ENCODE measurements at regions not wholly inside any gene's neighbourhood (a gene's known extent, or its start where the extent isn't known, plus 50 kb on each side); places are given as distances from the start of the nearest gene placed in this dataset.

DNA sequence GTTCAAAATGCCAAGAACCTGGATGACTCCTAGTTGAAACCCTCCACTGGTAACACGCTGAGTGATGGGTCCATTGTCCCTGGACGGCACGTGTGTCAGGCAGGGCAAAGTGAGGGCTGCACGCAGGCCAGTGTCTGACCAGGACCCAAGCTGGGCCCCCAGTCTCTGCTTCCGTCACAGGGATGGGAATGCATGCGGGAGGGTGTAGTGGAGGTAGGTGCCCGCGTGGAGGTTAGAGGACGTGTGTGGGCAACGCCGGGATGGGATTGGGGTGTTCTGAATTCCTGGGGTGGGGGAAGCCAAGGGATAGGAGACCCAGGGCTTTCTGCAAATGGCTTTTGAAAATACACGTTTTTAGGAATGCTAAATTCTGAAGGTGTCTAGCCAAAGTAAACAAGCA is 943.3 kb downstream of the BRD1 start:
- no peak overlapping the region for H3K27ac ChIP-seq
- TF ChIP-seq, protein P1, sequence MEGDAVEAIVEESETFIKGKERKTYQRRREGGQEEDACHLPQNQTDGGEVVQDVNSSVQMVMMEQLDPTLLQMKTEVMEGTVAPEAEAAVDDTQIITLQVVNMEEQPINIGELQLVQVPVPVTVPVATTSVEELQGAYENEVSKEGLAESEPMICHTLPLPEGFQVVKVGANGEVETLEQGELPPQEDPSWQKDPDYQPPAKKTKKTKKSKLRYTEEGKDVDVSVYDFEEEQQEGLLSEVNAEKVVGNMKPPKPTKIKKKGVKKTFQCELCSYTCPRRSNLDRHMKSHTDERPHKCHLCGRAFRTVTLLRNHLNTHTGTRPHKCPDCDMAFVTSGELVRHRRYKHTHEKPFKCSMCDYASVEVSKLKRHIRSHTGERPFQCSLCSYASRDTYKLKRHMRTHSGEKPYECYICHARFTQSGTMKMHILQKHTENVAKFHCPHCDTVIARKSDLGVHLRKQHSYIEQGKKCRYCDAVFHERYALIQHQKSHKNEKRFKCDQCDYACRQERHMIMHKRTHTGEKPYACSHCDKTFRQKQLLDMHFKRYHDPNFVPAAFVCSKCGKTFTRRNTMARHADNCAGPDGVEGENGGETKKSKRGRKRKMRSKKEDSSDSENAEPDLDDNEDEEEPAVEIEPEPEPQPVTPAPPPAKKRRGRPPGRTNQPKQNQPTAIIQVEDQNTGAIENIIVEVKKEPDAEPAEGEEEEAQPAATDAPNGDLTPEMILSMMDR (IDR thresholded peaks at IDR 0.05), result no peak
- no peak for DNase-seq (ENCODE audit: low spot score)
- H3K4me3 ChIP-seq, result no peak overlapping the region

DNA sequence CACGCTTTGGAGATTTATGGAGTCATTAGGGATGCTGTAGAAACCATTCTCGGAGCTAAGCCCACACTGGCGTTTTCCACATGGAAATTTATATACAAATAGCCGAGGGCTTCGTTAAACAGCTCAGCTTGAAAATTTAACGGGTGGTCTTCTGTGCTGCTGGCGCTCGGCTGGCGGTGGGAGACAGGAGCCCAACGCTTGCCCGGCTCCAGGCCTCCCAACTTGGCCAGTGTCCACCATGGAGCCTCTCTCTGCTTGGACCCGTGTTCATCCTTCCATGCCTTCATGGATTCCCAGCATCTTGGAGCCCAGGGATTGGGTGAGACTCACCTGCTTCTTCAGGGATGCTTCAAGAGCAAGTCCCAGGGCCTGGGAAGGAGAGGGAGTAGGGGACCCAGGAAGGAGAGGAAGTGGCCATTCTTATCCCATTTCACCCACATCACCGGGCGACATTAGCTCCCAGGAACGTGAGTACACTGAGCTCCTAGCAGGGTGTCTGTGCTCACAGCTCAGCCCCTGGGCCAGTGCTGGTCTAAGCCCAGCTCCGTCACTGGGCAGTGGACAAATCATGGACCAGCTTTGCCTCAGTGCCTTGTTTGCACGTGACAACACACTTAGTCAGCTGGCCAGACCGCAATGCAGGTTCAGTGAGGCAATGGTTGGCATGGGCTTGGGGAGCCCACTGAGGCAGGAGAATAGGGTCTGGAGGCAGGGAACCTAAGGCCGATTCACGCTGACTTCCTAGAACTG is 944.3 kb downstream of the BRD1 start:
- DNase-seq (ENCODE audit: low spot score), result no peak
- Histone ChIP-seq H3K4me3 (no peak overlapping the region), H3K27ac (no peak overlapping the region)
- TF ChIP-seq, protein P1 (IDR thresholded peaks at IDR 0.05), result no peak

DNA sequence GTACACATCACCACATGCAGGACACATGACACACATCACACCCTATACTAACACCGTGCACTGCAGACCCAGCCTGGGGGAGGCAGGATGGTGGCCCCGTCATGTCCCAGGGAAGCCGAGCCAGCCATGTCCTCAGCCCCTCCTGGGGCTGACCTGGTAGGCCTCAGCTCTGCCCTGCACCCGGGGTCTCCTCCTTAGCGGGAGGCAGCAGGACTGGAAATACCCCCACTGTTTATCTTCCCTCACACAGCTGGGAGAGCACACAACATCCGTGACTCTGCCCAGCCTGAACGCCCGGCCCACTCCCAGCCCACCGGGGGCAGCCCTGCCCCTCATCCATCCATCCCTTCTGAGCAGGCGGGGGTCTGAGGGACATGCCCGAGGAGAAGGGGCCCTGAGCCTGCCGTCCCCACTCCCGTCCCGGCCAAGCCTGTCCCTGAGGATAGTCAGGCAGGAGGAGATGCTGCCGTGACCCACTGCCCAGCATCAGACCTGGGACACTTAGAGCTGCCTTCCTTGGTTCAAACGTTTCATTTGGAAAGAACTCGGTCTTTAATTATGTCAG is 945.0 kb downstream of the BRD1 start:
- H3K4me3 ChIP-seq, result no peak overlapping the region
- no peak for DNase-seq (ENCODE audit: low spot score)
- TF ChIP-seq, protein P1 (IDR thresholded peaks at IDR 0.05), result no peak

GRCh38 chr22:48881326-48881980 is 946.2 kb downstream of the BRD1 start:
- TF ChIP-seq, protein P1 (IDR thresholded peaks at IDR 0.05), result no peak
- H3K27ac ChIP-seq, result no peak overlapping the region
- no peak overlapping the region for H3K4me3 ChIP-seq
- DNase-seq (ENCODE audit: low spot score), result no peak

More for the DNA sequence above, 945.0 kb downstream of the BRD1 start:
- no peak overlapping the region for H3K27ac ChIP-seq

DNA sequence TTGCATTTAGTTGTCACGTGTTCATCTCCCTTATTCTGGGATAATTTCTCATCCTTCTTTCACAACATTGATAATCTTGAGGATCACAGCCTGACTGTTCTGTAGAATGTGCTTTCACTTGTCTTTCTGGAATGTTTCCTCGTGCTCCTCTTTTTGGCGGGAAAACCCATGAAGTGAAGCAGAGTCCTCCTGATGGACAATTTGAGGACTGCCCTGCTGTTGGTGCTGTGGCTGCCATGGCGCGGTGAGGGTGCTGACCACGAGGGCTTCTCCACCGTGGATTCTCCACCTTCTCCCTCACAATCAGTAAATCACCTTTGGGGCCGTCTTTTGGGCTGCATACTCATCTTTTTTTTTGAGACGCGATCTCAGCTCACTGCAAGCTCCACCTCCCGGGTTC is 946.9 kb downstream of the BRD1 start:
- DNase-seq (ENCODE audit: low spot score), result no peak
- H3K4me3 ChIP-seq, result no peak overlapping the region
- no peak overlapping the region for H3K27ac ChIP-seq
- TF ChIP-seq, protein P1 (IDR thresholded peaks at IDR 0.05), result no peak

DNA sequence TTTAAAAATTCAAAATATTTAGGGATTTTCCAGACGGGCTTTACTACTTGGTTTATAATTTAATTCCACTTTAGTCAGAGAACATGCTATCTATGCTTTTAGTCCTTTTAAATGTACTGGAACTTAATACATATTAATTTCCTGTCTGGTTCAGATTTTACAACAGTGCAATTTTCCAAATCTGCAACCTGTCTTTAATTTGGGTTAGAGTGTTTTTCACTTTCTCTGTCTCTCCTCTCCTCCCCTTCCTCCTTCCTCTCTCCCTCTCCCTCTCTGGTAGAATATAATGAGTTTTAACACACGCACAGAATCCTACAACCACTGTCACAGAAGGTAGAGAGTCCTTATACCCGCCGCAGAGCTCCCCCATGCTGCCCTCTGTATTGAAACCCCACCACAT is 950.7 kb downstream of the BRD1 start:
- no peak overlapping the region for H3K27ac ChIP-seq
- H3K4me3 ChIP-seq, result no peak overlapping the region
- TF ChIP-seq, protein P1 (IDR thresholded peaks at IDR 0.05), result no peak
- DNase-seq (ENCODE audit: low spot score), result no peak
